Activated T-cell treated with anti-CD3 and anti-CD28 coated beads, Interleukin-2, amount 50 U/mL, for 72 hours (primary cell): ENCODE measurements at regions not wholly inside any gene's neighbourhood (a gene's known extent, or its start where the extent isn't known, plus 50 kb on each side); places are given as distances from the start of the nearest gene placed in this dataset.

Experiments used
- ATAC-seq, 2 donors: fragments of 150-1000 bp; cut with Tn5 transposase; replicated peaks in 1 of 2; 2 replicates each; pipeline ENCODE4 v1.10.0; 2021; ENCODE audit warnings: moderate library complexity in 2 of 2, mild to moderate bottlenecking in 1 of 2
- DNase-seq, 2 donors: peaks; one replicate each; pipeline ENCODE4 v3.0.0; 2021 to 2022; ENCODE audit warnings: mixed read lengths in 1 of 2
- H3K27ac Mint-ChIP-seq: one replicate; pipeline ENCODE4 v1.8.0; 2022; ENCODE audit warnings: mild to moderate bottlenecking, moderate library complexity, mixed read lengths
- H3K27me3 Mint-ChIP-seq: one replicate; pipeline ENCODE4 v1.8.0; 2022; ENCODE audit warnings: low read depth, mixed read lengths
- H3K36me3 Mint-ChIP-seq, 2 donors: one replicate each; pipeline ENCODE4 v1.8.0; 2022; ENCODE audit warnings: mixed read lengths in 2 of 2, mild to moderate bottlenecking in 1 of 2; ENCODE audit not compliant: insufficient read depth in 2 of 2
- H3K4me1 Mint-ChIP-seq: one replicate; pipeline ENCODE4 v1.8.0; 2022; ENCODE audit warnings: low read depth, mixed read lengths
- H3K4me3 Mint-ChIP-seq, 2 donors: one replicate each; pipeline ENCODE4 v1.8.0; 2022; ENCODE audit warnings: mild to moderate bottlenecking in 2 of 2, mixed read lengths in 2 of 2, moderate library complexity in 2 of 2
- H3K9me3 Mint-ChIP-seq, 2 donors: one replicate each; pipeline ENCODE4 v1.8.0; 2022; ENCODE audit warnings: mixed read lengths in 2 of 2

GRCh38 chr20:54860716-54861115 lies 385.3 kb downstream of the DOK5 start:
- DNase-seq (no peak), ATAC-seq (no peak)
- peaks cover 6 to 10% of the 10 kb centered on the region in 2 donors for H3K9me3 Mint-ChIP-seq
- no peak overlapping the region for H3K27ac Mint-ChIP-seq
- H3K36me3 Mint-ChIP-seq, result no peaks in the 10 kb centered on the region
- no peaks in the 10 kb centered on the region for H3K4me1 Mint-ChIP-seq
- no peaks in the 10 kb centered on the region for H3K27me3 Mint-ChIP-seq
- H3K4me3 Mint-ChIP-seq, result no peak overlapping the region

DNA sequence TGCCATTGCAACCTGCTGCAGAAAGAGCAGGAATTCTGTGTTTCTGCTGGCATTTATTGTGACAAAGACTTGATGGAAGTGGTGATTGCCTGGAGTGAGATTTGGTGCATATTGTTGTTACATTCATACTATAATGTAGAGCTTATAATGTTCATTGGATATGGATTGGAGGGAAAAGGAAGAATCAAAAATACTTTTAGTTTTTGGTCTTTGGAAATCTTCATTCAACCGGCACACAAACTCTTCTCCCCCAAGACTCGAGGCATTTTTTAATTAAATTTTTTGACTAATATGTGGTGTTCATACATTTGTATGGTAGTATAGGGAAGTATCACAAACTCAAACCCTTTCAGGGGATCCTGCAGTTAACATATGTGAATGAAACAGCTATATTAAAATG lies 380.8 kb downstream of the DOK5 start:
- DNase-seq, result no peak
- ATAC-seq, result no peak
- Mint-ChIP-seq H3K27ac (no peak overlapping the region), H3K27me3 (no peaks in the 10 kb centered on the region), H3K36me3 (no peaks in the 10 kb centered on the region), H3K4me3 (no peak overlapping the region), H3K9me3 (peaks cover 7 to 8% of the 10 kb centered on the region in 2 donors), H3K4me1 (no peaks in the 10 kb centered on the region)

DNA sequence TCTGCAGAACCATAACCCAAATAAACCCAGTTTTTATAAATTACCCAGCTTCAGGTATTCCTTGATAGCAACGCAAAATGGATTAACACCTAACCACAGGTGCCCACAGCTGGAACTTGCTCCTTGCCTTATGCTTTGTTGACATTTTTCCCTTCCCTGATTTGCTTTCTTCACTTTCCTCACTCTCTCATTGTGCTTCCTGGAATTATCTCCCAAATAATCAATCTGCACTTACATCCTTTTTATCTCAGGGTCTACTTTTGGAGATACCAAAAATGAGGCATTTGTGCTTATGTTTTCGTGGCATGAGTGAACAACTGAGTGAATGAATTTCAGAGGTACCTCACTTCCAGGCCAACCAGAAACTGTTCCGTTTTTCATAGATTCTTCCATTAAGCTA lies 374.3 kb downstream of the DOK5 start:
- no peaks in the 10 kb centered on the region for H3K36me3 Mint-ChIP-seq
- no peaks in the 10 kb centered on the region for H3K27me3 Mint-ChIP-seq
- H3K9me3 Mint-ChIP-seq, result peaks cover 1% of the 10 kb centered on the region in 2 donors
- H3K27ac Mint-ChIP-seq, result no peak overlapping the region
- H3K4me1 Mint-ChIP-seq, result no peaks in the 10 kb centered on the region
- ATAC-seq, result no peak
- H3K4me3 Mint-ChIP-seq, result no peak overlapping the region
- DNase-seq, result no peak

- Mint-ChIP-seq H3K9me3 (peaks cover 1% of the 10 kb centered on the region in 2 donors), H3K27me3 (no peaks in the 10 kb centered on the region), H3K36me3 (no peaks in the 10 kb centered on the region), H3K4me1 (no peaks in the 10 kb centered on the region), H3K4me3 (no peak overlapping the region), H3K27ac (no peak overlapping the region)
- ATAC-seq (no peak), DNase-seq (no peak)
Observed at GRCh38 chr20:54848984-54849538, 373.7 kb downstream of the DOK5 start.

GRCh38 chr20:54848262-54848661 lies 372.9 kb downstream of the DOK5 start:
- no peak overlapping the region for H3K4me3 Mint-ChIP-seq
- H3K27me3 Mint-ChIP-seq, result no peaks in the 10 kb centered on the region
- no peak overlapping the region for H3K27ac Mint-ChIP-seq
- H3K9me3 Mint-ChIP-seq, result peaks cover 0 to 1% of the 10 kb centered on the region in 2 donors
- ATAC-seq (no peak), DNase-seq (no peak)
- no peaks in the 10 kb centered on the region for H3K36me3 Mint-ChIP-seq
- no peaks in the 10 kb centered on the region for H3K4me1 Mint-ChIP-seq

GRCh38 chr20:54846948-54847347 lies 371.6 kb downstream of the DOK5 start:
- Mint-ChIP-seq H3K27ac (no peak overlapping the region), H3K4me1 (no peaks in the 10 kb centered on the region), H3K27me3 (no peaks in the 10 kb centered on the region), H3K9me3 (peaks cover 0 to 1% of the 10 kb centered on the region in 2 donors), H3K4me3 (no peak overlapping the region), H3K36me3 (no peaks in the 10 kb centered on the region)
- ATAC-seq (no peak), DNase-seq (no peak)

DNA sequence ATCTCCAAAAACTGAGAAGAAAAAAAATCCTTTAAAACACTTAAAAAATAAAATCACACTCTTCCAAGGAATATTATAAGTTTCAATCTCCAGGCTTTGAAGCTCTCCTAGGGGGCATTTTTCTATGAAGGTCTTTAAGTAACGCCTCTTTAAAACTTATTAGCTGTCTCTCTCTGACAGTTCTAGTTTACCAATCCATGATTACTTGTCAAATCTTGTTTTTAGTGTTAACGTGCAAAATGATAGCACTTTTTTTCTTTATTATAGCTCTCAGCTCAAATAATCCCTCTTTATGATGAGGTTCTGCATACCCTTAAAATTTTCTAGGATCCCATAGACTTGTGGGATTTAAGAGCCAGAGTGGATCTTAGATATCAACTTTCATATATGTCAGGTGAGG lies 369.0 kb downstream of the DOK5 start:
- no peak overlapping the region for H3K27ac Mint-ChIP-seq
- peaks cover 0 to 4% of the 10 kb centered on the region in 2 donors for H3K9me3 Mint-ChIP-seq
- DNase-seq (no peak), ATAC-seq (no peak)
- no peaks in the 10 kb centered on the region for H3K27me3 Mint-ChIP-seq
- no peak overlapping the region for H3K4me3 Mint-ChIP-seq
- H3K36me3 Mint-ChIP-seq, result no peaks in the 10 kb centered on the region
- no peaks in the 10 kb centered on the region for H3K4me1 Mint-ChIP-seq

DNA sequence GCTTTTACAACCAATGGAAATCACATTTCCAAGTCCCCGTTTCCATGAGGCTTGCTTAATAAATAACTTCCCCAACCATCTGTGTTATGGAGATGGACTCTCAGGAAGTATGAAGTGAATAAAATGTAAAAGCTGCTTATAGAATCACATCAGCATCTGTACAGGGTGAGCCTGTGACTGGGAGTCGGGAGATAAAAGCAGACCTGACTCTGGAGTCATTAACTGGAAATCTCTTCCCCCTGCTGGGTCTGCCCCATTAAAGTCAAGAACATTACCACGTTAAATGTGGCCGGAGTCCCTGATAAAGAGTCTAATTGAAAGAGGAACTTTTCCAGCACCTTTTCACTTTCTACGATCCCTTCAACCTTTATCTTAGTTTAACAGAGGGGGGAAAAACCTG lies 368.5 kb downstream of the DOK5 start:
- DNase-seq, result no peak
- Mint-ChIP-seq H3K4me1 (no peaks in the 10 kb centered on the region), H3K27ac (no peak overlapping the region), H3K9me3 (peaks cover 0 to 4% of the 10 kb centered on the region in 2 donors), H3K36me3 (no peaks in the 10 kb centered on the region), H3K27me3 (no peaks in the 10 kb centered on the region), H3K4me3 (no peak overlapping the region)
- ATAC-seq, result no peak

GRCh38 chr20:54843431-54843830 lies 368.0 kb downstream of the DOK5 start:
- no peak overlapping the region for H3K27ac Mint-ChIP-seq
- no peak for ATAC-seq

DNA sequence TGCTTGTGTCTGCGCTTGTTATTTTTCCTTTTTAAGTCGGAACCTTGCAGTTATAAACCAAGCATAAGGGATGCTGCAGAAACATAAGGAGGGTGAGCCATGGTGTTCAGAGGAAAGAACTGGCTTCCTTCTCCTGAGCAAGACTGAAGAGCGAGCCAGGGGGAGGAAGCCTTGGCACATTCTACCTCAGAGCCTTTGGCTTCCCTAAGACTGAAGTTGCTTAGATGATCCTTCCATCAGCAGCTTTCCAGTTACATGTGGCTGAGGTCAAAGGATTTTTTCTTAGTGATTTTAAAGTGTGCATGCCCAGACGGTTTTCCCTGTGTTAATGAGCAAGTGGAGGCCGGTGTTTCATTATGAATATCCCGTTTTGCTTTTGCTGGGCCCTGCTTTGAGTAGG lies 363.8 kb downstream of the DOK5 start:
- DNase-seq (no peak), ATAC-seq (no peak)
- no peaks in the 10 kb centered on the region for H3K27me3 Mint-ChIP-seq
- H3K4me3 Mint-ChIP-seq, result no peak overlapping the region
- no peaks in the 10 kb centered on the region for H3K36me3 Mint-ChIP-seq
- H3K27ac Mint-ChIP-seq, result no peak overlapping the region
- peaks cover 0 to 2% of the 10 kb centered on the region in 2 donors for H3K9me3 Mint-ChIP-seq
- no peaks in the 10 kb centered on the region for H3K4me1 Mint-ChIP-seq

More at GRCh38 chr20:54843431-54843830, 368.0 kb downstream of the DOK5 start:
- no peak for DNase-seq
- Mint-ChIP-seq H3K4me3 (no peak overlapping the region), H3K36me3 (no peaks in the 10 kb centered on the region), H3K9me3 (peaks cover 0 to 4% of the 10 kb centered on the region in 2 donors), H3K27me3 (no peaks in the 10 kb centered on the region), H3K4me1 (no peaks in the 10 kb centered on the region)

- no peaks in the 10 kb centered on the region for H3K27me3 Mint-ChIP-seq
- peaks cover 0 to 2% of the 10 kb centered on the region in 2 donors for H3K9me3 Mint-ChIP-seq
- ATAC-seq (no peak), DNase-seq (no peak)
- no peak overlapping the region for H3K27ac Mint-ChIP-seq
- H3K4me1 Mint-ChIP-seq, result no peaks in the 10 kb centered on the region
- no peaks in the 10 kb centered on the region for H3K36me3 Mint-ChIP-seq
- no peak overlapping the region for H3K4me3 Mint-ChIP-seq
Observed at GRCh38 chr20:54837226-54837625, 361.8 kb downstream of the DOK5 start.

- no peak overlapping the region for H3K4me3 Mint-ChIP-seq
- ATAC-seq (no peak), DNase-seq (no peak)
- peaks cover 0 to 2% of the 10 kb centered on the region in 2 donors for H3K9me3 Mint-ChIP-seq
- H3K36me3 Mint-ChIP-seq, result no peaks in the 10 kb centered on the region
- H3K27ac Mint-ChIP-seq, result no peak overlapping the region
- H3K27me3 Mint-ChIP-seq, result no peaks in the 10 kb centered on the region
- H3K4me1 Mint-ChIP-seq, result no peaks in the 10 kb centered on the region
Observed at GRCh38 chr20:54822386-54822785, 347.0 kb downstream of the DOK5 start.

- Mint-ChIP-seq H3K27ac (no peak overlapping the region), H3K4me1 (no peaks in the 10 kb centered on the region), H3K9me3 (no peaks in the 10 kb centered on the region), H3K27me3 (no peaks in the 10 kb centered on the region), H3K4me3 (no peak overlapping the region), H3K36me3 (no peaks in the 10 kb centered on the region)
- DNase-seq (no peak), ATAC-seq (no peak)
Observed at GRCh38 chr20:54820392-54820791, 345.0 kb downstream of the DOK5 start.

DNA sequence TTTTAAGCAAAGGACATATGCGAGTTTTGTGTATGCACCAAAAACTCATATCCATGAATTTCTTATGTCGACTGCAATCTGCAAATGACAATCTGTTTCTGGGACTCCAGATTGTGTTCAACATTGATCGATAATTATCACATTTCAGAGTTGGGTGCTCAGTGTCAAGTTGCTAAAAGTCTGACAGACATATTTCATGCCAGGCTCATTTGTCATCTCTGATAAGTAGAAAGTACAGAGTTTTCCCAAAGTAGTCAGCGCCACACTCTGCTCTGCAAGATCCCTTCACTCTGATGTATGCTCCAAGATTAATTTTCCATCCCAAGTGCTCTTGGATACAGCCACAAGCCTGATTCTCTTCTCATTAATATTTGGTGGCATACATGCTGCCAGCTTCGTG lies 331.1 kb downstream of the DOK5 start:
- no peak for ATAC-seq
- no peak overlapping the region for H3K4me3 Mint-ChIP-seq
- H3K27me3 Mint-ChIP-seq, result no peaks in the 10 kb centered on the region
- no peaks in the 10 kb centered on the region for H3K36me3 Mint-ChIP-seq
- no peaks in the 10 kb centered on the region for H3K9me3 Mint-ChIP-seq
- H3K27ac Mint-ChIP-seq, result no peak overlapping the region
- no peak for DNase-seq
- H3K4me1 Mint-ChIP-seq, result no peaks in the 10 kb centered on the region
